GM19397 (cell line): ENCODE measurements at regions not wholly inside any gene's neighbourhood (a gene's known extent, or its start where the extent isn't known, plus 50 kb on each side); places are given as distances from the start of the nearest gene placed in this dataset.

Experiments used
- ATAC-seq: cut with Tn5 transposase; IDR thresholded peaks from one replicate; pipeline ENCODE4 v1.9.1; 2021; ENCODE audit warnings: mild to moderate bottlenecking, moderate library complexity; ENCODE audit not compliant: unreplicated experiment

DNA sequence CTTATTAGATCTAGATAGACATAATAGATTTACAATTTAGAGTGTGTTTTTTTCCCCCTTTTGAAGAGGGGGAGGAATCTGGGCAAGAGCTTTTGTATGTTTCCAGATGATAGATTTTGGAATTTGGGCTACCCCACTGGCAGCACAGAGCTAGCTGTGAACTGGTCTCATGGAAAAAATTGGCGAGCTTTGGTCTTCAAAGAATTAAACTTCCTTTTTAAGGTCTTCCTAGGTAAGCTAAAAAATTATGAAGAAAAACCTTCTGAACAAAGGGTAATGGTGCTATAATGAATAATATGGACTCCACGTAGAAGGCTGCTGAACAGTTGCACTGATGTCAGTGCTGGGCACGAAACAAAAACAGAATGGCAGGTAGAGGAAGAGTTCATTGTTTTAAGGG, 109.3 kb downstream of the ZIC5 start:
- no peak for ATAC-seq

- no peak for ATAC-seq
These were observed 109.8 kb downstream of the ZIC5 start for GRCh38 chr13:99861771-99862170.

- ATAC-seq, result no peak
These were observed 110.8 kb downstream of the ZIC5 start for GRCh38 chr13:99860745-99861144.

- ATAC-seq, result no peak
These were observed 112.1 kb downstream of the ZIC5 start for GRCh38 chr13:99859178-99860177.

DNA sequence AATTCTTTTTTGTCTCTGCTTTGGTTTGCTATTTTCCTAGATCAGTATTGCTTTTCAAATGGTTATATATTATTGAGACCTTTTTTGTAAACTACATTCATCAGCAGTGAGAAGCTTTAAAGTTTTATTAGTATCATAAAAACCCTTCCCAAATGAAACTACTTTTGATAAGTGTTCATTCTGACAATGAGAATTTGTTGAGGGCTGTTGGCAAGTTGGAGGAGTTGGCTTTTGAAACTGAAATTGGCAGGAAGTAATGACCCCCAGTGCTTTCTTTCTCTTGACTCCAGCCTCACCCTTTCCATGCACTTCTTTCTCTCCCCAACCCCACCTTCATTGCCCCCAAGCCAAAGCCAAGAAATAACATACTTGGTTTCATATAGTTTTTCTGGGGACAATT, 113.8 kb downstream of the ZIC5 start:
- ATAC-seq, result no peak

DNA sequence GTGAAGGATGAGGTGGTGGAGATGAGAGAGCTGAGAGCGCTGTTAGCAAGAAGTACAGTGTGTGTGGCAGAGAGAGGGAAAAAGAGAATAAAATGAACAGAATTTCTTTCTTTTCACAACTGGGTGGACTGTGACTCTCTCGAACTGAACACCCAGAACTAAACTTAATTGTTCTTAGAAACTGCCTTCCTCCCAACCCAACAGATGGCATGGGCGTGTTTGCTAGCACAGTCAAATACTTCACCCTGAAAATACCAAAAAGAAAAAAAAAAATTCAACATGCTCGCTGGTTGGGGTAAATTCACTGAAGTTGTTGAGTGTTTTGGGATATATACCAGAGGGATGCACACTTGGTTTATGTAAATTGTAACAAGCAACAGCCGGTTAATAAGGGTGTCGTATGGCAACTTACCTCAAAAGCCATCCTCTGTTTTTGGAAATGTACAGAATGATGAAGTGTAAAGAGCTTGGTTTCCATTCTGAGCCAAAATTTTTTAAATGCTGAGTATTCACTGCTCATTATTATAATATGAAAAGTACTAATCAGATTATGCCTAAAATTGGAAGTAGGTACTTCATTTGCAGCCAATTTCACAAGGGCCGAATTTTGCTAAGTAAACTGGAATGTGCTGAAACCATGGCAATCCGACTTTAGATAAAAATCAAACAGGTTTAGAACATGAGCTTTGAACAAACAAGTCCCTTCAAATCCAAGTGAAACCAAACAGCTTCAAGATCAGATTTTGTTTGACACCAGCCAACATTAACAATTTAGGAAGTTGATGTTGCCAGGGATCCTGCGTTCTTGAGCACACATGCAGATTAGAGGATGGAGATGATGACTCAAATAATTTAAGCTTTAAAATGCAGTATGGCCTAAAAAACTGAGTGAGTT, 115.8 kb downstream of the ZIC5 start:
- no peak for ATAC-seq

- no peak for ATAC-seq
These were observed 117.2 kb downstream of the ZIC5 start for GRCh38 chr13:99854366-99854765.

- no peak for ATAC-seq
These were observed 124.2 kb downstream of the ZIC5 start for GRCh38 chr13:99847318-99847750.

- no peak for ATAC-seq
These were observed 126.2 kb downstream of the ZIC5 start for GRCh38 chr13:99845161-99845874.

GRCh38 chr13:99844421-99844820, 127.1 kb downstream of the ZIC5 start:
- ATAC-seq, result no peak

DNA sequence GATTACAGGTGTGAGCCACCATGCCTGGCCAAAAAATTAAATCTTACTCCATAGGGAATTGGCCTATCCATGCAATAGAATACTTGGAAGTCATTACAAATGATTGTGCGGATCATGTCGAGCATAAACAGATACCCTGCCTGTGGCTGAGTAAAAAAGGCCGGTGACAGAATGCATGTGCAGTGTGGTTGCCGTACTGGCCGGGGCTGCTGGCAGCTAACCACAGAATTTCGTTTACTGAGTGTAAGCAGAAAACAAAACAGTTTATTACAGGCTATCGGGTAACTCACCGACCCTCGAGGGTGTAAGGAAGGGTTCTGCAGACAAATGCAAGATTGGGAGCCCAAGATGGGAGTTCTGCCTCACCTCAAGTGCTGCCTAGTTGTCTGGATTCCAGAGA, 127.7 kb downstream of the ZIC5 start:
- no peak for ATAC-seq

DNA sequence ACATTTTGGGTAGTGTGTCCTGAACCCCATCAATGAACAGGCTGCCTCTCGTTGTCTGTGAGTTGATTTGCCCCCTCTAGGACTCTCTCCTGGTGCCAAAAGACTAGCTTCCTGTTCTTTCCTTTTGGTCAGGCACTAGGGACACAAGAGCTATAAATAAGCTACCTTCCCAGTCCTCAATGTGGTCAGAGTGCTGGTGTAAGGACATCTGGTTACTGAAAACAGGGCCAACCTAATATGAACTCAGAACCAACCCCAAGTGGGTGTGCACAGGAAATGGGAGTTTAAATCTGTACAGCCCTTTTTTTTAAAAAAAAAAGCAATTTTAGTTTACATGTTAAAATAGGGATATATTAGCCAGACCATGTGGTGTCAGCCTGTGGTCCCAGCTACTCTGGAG, 129.2 kb downstream of the ZIC5 start:
- ATAC-seq, result no peak

DNA sequence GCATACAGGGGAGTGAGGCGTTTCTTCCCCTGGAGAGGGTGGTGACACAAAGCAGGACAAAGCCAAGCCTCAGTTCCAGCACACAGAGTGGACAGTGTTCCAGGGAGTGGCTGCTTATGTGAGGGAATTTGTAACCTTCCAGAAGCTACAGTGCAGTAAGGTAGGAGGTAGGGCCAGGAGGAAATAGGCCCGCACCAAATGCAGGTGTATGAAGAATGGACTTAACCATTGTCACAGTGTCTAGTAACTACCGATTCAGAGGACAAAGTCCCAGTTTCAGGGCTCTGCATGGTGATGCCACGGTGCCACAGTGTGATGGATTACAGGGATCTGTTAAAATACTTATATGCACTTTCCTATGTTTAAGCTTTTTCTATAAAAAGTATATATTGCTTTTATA, 135.3 kb downstream of the ZIC5 start:
- no peak for ATAC-seq

GRCh38 chr13:99835442-99835841, 136.1 kb downstream of the ZIC5 start:
- ATAC-seq, result no peak

DNA sequence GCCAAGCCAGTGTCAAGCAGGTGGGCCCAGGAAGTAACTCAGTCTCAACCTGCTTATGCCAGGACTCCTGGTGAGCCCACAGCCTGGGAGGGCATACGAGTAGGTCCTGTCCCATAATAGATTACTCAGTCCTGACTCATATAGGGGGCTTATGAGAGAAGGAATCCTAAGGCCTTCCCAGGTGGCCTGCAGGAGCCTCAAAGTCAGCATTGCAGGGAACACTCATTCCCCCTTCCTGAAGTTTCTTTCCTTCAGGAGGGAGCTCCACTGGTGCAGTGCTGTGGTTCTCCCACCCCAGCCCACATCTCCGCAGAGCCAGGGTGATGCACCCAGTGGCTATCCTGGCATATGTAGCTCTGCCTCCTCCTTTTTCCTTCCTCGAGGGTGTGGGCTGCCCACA, 137.3 kb downstream of the ZIC5 start:
- ATAC-seq, result no peak

DNA sequence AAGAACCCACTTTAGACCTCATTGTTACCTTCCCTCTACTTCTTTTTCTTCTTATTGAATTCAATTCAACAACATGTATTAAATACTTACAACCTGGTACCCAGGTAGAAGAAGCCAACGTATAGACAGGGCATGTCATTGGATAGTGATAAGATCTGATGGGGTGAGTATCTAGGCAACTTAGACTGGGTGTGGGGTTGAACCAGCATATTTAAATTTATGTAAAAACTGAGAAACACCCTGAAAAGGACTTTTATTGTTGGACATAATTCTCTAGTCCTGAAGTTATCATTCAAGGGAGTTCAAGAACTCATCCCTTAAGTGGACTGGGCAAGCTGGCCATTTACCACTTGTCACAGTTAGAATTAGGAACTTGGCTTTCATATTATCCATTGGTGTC, 139.2 kb downstream of the ZIC5 start:
- no peak for ATAC-seq

- ATAC-seq, result no peak
These were observed 140.6 kb downstream of the ZIC5 start for GRCh38 chr13:99830931-99831330.

- ATAC-seq, result no peak
These were observed 141.9 kb downstream of the ZIC5 start for GRCh38 chr13:99829593-99830239.

- ATAC-seq, result no peak
These were observed 142.4 kb downstream of the ZIC5 start for GRCh38 chr13:99829161-99829560.

DNA sequence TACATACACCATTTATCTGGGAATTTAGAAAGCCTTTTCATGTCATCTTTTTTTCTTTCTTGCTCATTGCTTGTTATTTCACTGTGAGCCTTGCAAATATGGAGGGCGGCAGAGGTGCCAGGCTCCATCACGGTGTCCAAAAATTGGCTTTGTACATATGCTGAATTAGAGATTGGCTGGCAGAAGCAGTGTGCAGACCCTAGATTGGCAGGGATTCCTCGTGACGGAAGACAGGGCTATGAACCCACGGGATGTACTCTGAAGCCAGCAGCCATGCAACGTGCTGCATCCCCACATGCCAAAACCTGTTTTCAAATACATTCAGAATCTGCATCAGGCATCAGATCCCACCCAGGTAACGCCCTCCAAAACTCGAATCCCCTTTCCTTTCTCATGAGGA, 142.8 kb downstream of the ZIC5 start:
- no peak for ATAC-seq

DNA sequence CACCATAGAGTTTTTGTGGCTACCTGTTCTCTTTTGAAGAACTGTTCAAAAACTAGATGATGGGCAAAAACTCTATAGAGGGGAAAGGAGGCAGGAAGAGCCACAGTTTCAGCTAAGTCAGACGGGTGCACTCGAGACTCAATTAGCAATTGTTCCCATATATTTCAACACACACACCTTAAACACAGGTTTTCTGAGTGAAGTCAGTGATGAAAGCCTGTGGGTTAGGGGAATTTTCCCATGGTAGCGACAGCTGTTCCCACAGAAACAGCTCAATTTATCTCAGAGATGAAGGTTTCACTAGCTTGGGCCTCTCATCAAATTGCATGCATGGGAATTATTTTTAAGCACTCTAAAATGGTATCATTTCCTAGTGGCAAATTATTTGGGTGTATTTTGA, 143.4 kb downstream of the ZIC5 start:
- no peak for ATAC-seq
